ENCODE measurements at regions not wholly inside any gene's neighbourhood (a gene's known extent, or its start where the extent isn't known, plus 50 kb on each side); places are given as distances from the start of the nearest gene placed in this dataset.

DNA sequence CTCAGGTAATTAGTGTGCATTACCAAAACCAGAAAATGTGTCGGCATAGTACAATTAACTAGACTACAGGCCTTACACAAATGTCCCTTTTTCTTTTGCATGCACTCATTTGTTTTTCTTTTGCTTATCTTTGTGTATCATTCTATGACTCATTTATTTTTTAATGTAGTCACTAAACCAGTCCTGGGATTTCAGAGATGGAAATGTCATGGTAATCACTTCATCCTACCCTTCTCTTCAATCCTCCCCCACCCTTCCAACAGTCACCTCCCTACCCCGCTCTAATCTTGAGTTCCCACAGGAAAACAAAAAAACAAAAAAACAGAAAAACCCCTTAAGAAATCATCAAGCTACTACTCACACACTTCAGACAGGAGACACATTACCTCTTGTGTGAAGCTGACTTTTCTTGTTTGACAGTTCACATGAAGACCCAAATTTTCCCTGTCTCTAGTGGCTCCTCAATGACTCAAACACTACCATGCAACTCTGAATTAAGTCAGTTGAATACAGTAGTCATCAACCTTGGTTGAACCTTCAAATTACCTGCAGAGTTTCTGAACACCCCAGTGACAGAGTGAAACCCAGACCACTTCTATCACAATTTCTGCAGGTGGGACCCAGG is 242.4 kb upstream of the SALL1 start:
- no peak overlapping the region for H3K27ac ChIP-seq (replicated peaks in 1 of 4)
- intact Hi-C loops (cut with DNase I): no loop called here
- TF ChIP-seq POLR2AphosphoS5 (IDR thresholded peaks at IDR 0.05) (no peak), EP300 (IDR thresholded peaks at IDR 0.05) (no peak), POLR2A (IDR thresholded peaks at IDR 0.05; ENCODE audit: low read depth) (no peak)
- TF ChIP-seq, protein P1, sequence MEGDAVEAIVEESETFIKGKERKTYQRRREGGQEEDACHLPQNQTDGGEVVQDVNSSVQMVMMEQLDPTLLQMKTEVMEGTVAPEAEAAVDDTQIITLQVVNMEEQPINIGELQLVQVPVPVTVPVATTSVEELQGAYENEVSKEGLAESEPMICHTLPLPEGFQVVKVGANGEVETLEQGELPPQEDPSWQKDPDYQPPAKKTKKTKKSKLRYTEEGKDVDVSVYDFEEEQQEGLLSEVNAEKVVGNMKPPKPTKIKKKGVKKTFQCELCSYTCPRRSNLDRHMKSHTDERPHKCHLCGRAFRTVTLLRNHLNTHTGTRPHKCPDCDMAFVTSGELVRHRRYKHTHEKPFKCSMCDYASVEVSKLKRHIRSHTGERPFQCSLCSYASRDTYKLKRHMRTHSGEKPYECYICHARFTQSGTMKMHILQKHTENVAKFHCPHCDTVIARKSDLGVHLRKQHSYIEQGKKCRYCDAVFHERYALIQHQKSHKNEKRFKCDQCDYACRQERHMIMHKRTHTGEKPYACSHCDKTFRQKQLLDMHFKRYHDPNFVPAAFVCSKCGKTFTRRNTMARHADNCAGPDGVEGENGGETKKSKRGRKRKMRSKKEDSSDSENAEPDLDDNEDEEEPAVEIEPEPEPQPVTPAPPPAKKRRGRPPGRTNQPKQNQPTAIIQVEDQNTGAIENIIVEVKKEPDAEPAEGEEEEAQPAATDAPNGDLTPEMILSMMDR (IDR thresholded peaks at IDR 0.05): no peak
- peaks cover 0 to 16% (median 11%) of the 10 kb centered on the region in 4 donors for H3K9me3 ChIP-seq
- no peaks in the 10 kb centered on the region for H3K36me3 ChIP-seq
- peaks cover 0 to 9% (median 0%) of the 10 kb centered on the region in 4 donors for H3K27me3 ChIP-seq
- H3K4me1 ChIP-seq: no peaks in the 10 kb centered on the region
- WGBS: 87% methylated on average over 2 of the region's 2 CpGs
- DNase-seq (ENCODE audit: extremely low spot score): no peak
- H3K4me3 ChIP-seq: no peak overlapping the region

DNA sequence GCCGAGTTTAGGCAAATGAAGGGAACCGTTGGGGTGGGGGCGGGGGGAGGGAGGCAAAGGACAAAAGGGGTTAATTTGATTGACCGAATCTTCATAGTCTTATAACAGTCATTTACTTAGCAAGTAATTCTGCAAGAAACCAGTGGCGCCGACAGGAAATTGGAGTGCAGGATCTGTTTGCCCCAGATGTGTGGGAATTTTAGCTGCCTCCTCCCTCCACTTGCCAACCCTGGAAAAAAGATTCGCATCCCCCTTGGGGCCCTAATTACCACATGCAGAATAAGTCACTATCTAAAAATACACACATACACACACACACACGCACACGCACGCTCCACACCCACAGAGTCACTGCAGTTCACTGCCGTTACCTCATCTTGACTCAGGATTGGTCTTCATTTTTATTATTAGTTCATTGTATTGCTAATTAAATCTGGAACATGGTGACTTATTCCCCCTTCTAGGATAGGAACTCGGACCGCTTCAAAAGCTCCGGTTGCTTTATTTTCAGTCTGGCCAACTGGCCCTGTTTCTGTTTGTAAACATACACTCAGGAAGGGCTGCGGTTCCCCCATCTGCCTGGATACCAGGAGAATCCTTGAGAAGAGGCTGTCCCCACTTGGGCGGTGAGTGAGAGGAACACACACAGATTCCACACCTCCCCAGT is 241.6 kb upstream of the SALL1 start:
- intact Hi-C loops (cut with DNase I): no loop called here
- Histone ChIP-seq H3K4me1 (no peaks in the 10 kb centered on the region), H3K36me3 (no peaks in the 10 kb centered on the region), H3K27ac (replicated peaks in 1 of 4) (no peak overlapping the region), H3K27me3 (peaks cover 0 to 9% (median 0%) of the 10 kb centered on the region in 4 donors), H3K9me3 (peaks cover 0 to 19% (median 12%) of the 10 kb centered on the region in 4 donors), H3K4me3 (no peak overlapping the region)
- no peak for DNase-seq (ENCODE audit: extremely low spot score)
- WGBS: 46% methylated on average over 16 of the region's 16 CpGs
- TF ChIP-seq EP300 (IDR thresholded peaks at IDR 0.05) (no peak), POLR2AphosphoS5 (IDR thresholded peaks at IDR 0.05) (no peak), POLR2A (IDR thresholded peaks at IDR 0.05; ENCODE audit: low read depth) (no peak)
- TF ChIP-seq, protein P1 (IDR thresholded peaks at IDR 0.05): no peak

DNA sequence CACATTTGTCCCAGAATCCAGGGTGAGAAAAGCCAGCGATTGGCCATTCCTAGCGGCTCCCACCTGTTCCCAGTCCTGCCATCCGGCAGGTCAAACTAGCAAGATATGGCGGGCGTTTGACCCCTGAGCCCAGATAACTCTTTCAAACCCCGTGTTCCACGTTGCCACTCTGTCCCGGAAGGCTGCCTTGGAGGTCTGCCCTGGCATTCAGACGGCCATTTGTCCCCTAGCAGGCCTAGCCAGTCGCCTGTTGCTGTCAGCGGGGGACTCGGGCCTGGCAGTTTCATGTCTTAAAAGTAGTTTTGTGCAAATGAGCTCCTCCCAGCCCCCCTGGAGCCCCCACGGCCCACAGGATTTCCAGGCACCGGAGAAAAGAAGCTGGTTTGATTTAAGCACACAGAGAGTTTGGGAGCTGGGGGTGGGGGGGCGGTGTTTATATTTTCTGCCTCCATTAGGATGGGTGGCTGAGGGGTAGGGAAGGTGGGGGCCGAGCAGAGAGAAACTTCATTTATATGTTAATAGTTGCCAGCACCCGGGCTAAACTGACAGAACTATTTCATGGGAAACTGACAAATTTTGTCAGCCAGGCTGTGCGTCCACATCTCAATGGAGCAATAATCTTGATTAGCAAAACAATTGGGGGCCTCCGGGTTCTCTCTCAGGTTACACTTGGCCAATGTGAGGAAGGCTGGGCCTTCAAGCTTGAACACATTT is 240.9 kb upstream of the SALL1 start:
- Histone ChIP-seq H3K9me3 (peaks cover 0 to 19% (median 12%) of the 10 kb centered on the region in 4 donors), H3K27me3 (peaks cover 0 to 9% (median 0%) of the 10 kb centered on the region in 4 donors), H3K27ac (replicated peaks in 1 of 4) (no peak overlapping the region), H3K4me1 (no peaks in the 10 kb centered on the region), H3K4me3 (no peak overlapping the region), H3K36me3 (no peaks in the 10 kb centered on the region)
- DNase-seq (ENCODE audit: extremely low spot score): no peak
- intact Hi-C loops (cut with DNase I): no loop called here
- WGBS: 37% methylated on average over 15 of the region's 19 CpGs
- no peak for TF ChIP-seq POLR2A (IDR thresholded peaks at IDR 0.05; ENCODE audit: low read depth)
- no peak for TF ChIP-seq EP300 (IDR thresholded peaks at IDR 0.05)
- TF ChIP-seq, protein P1 (IDR thresholded peaks at IDR 0.05): no peak
- no peak for TF ChIP-seq POLR2AphosphoS5 (IDR thresholded peaks at IDR 0.05)

DNA sequence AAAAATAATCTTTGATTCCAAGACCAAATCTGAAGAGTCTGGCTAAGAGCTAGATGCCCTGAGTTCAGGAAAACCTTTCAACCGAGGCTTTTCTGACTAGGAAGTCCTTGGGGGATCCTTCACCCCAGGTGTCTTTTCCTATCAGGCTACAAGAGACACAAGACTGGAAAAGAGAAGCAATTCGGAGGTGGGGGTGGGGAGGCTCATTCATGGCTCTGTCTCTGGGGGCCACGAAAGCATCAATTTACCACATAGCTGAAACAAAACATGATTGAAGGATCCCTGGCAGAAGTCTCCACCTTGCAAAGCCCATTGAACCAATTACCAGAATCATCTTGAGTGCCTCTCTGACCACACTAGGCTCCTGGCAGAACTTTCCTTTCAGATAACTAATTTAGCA is 239.8 kb upstream of the SALL1 start:
- 55% methylated on average over 3 of the region's 3 CpGs for WGBS
- H3K27me3 ChIP-seq: peaks cover 0 to 9% (median 0%) of the 10 kb centered on the region in 4 donors
- H3K4me3 ChIP-seq: no peak overlapping the region
- intact Hi-C loops (cut with DNase I): no loop called here
- no peak overlapping the region for H3K27ac ChIP-seq (replicated peaks in 1 of 4)
- H3K9me3 ChIP-seq: peaks cover 0 to 19% (median 12%) of the 10 kb centered on the region in 4 donors
- no peaks in the 10 kb centered on the region for H3K36me3 ChIP-seq
- TF ChIP-seq POLR2A (IDR thresholded peaks at IDR 0.05; ENCODE audit: low read depth) (no peak), POLR2AphosphoS5 (IDR thresholded peaks at IDR 0.05) (no peak), EP300 (IDR thresholded peaks at IDR 0.05) (no peak)
- TF ChIP-seq, protein P1 (IDR thresholded peaks at IDR 0.05): no peak
- H3K4me1 ChIP-seq: no peaks in the 10 kb centered on the region
- DNase-seq (ENCODE audit: extremely low spot score): no peak
